ENCODE measurements at regions not wholly inside any gene's neighbourhood (a gene's known extent, or its start where the extent isn't known, plus 50 kb on each side); places are given as distances from the start of the nearest gene placed in this dataset.

DNA sequence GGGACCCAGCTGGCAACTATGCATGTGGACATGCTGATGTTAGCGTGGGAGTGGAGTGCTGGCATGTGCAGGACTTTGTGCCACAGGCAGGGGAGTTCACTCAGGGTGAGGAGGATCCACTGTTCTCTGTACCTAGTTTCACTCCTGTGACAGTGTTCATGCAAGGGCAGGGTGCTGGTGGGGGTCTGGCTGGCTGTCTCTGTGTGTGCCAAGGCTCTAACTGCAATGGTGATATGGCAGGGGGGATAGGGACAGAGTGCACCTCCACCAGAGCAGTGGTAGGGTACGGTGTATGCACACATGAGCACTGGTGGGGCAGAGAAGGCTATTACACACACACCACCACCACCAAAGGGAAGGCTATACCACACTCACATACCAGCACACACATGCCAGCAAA lies 210.2 kb upstream of the DEFB112 start:
- peaks cover 0 to 24% (median 0%) of the 10 kb centered on the region in 11 donors for H3K9me3 ChIP-seq
- no peaks in the 10 kb centered on the region for H3K36me3 ChIP-seq
- intact Hi-C loops (cut with DNase I), result no loop called here
- no peaks in the 10 kb centered on the region for H3K27me3 ChIP-seq
- no peak overlapping the region for H3K4me3 ChIP-seq
- ATAC-seq (no peak), DNase-seq (no peak)
- no peak overlapping the region for H3K27ac ChIP-seq
- no peaks in the 10 kb centered on the region for H3K4me1 ChIP-seq
- TF ChIP-seq, protein P1, sequence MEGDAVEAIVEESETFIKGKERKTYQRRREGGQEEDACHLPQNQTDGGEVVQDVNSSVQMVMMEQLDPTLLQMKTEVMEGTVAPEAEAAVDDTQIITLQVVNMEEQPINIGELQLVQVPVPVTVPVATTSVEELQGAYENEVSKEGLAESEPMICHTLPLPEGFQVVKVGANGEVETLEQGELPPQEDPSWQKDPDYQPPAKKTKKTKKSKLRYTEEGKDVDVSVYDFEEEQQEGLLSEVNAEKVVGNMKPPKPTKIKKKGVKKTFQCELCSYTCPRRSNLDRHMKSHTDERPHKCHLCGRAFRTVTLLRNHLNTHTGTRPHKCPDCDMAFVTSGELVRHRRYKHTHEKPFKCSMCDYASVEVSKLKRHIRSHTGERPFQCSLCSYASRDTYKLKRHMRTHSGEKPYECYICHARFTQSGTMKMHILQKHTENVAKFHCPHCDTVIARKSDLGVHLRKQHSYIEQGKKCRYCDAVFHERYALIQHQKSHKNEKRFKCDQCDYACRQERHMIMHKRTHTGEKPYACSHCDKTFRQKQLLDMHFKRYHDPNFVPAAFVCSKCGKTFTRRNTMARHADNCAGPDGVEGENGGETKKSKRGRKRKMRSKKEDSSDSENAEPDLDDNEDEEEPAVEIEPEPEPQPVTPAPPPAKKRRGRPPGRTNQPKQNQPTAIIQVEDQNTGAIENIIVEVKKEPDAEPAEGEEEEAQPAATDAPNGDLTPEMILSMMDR (IDR thresholded peaks at IDR 0.05), result no peak
- 55 to 87% methylated on average over 2 of the region's 2 CpGs for WGBS, 2 donors

DNA sequence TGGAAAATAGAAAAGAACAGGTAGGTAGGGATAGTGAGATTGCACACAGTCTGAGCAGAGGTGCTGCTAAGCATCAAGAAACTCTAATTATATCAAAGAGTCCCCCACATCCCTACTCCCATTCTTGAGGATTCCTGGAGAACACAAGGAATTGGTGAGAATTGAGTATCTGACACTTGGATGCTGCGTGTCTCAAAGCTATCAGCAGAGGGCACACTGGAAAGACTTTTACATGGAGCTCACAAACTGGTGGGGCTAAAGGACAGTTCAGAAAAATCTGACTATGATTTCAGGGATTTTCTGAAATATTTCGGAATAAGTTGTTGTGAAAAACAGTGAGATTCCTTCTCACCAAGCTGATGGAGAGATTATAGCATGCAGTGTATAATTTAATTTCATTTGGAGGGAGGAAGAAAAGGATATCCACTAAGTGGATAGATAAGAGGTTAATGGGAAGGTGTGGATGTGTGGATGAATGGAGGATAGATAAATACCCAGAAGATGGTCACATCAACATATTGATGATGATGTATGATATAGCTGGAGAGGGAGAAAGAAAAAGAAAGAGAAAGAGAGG lies 215.4 kb upstream of the DEFB112 start:
- ATAC-seq (no peak), DNase-seq (no peak)
- WGBS, 2 donors, result 26 to 28% methylated on average over 2 of the region's 2 CpGs
- Histone ChIP-seq H3K9me3 (peaks cover 0 to 15% (median 0%) of the 10 kb centered on the region in 11 donors), H3K27me3 (no peaks in the 10 kb centered on the region), H3K36me3 (no peaks in the 10 kb centered on the region), H3K27ac (no peak overlapping the region), H3K4me3 (no peak overlapping the region), H3K4me1 (no peaks in the 10 kb centered on the region)
- intact Hi-C loops (cut with DNase I), result no loop called here
- TF ChIP-seq, protein P1 (IDR thresholded peaks at IDR 0.05), result peak in 2 of 9 donors; percentile 5 to 11

DNA sequence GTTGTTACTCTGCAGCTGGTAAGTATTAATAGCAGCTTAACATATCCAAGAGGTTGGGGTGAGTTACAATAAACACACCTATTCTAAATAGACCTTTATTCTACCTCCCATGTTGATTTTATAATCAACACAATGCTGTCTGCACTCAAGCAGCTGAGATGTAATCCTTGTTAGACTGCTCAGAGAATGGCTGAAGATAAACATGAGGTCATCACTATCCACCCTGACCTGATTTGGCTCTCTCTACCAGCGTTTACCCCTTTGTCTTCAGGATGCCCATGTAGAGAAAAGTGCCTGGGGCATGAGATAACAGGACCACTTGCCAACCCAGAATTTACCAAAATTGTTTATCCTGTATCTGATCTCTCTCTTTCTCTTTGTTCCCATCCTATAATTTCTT lies 220.7 kb upstream of the DEFB112 start:
- no peaks in the 10 kb centered on the region for H3K27me3 ChIP-seq
- no peak overlapping the region for H3K4me3 ChIP-seq
- TF ChIP-seq, protein P1 (IDR thresholded peaks at IDR 0.05), result no peak
- peaks cover 0 to 5% (median 0%) of the 10 kb centered on the region in 11 donors for H3K9me3 ChIP-seq
- intact Hi-C loops (cut with DNase I), result no loop called here
- DNase-seq, result no peak
- no peaks in the 10 kb centered on the region for H3K4me1 ChIP-seq
- no peak overlapping the region for H3K27ac ChIP-seq
- no peak for ATAC-seq
- no peaks in the 10 kb centered on the region for H3K36me3 ChIP-seq
- 11 to 13% methylated on average over 1 of the region's 1 CpG for WGBS, 2 donors

DNA sequence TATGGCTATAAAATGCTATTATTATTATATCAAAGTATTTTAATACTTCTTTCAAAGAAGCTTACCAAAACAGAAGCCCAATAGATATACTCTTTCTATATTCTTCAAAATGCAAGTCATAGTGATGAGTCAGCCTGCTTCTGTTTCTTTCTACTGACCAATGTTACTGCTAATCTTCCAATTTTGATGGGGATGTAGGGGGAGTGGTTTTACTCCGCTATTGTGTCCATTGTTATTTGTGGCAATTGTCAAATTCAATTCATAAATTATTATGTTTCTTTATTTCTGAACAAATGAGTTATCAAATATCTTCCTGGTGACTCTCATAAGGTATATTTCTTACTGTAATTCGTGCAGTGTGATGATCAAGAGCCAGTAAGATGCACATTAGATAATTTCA lies 221.5 kb upstream of the DEFB112 start:
- no peak for ATAC-seq
- Histone ChIP-seq H3K27me3 (no peaks in the 10 kb centered on the region), H3K4me1 (no peaks in the 10 kb centered on the region), H3K36me3 (no peaks in the 10 kb centered on the region), H3K27ac (no peak overlapping the region), H3K4me3 (no peak overlapping the region), H3K9me3 (peaks cover 0 to 8% (median 0%) of the 10 kb centered on the region in 11 donors)
- DNase-seq, result no peak
- TF ChIP-seq, protein P1 (IDR thresholded peaks at IDR 0.05), result no peak
- intact Hi-C loops (cut with DNase I), result no loop called here
- 63 to 77% methylated on average over 2 of the region's 2 CpGs for WGBS, 2 donors
